H1 (cell line): ENCODE measurements at regions not wholly inside any gene's neighbourhood (a gene's known extent, or its start where the extent isn't known, plus 50 kb on each side); places are given as distances from the start of the nearest gene placed in this dataset.

ENCODE experiments used
- CTCF ChIA-PET: fragments of 300-600 bp; sonication (Branson Sonifier 250); formaldehyde crosslinking; loops from one replicate; lab custom pipeline; 2021; ENCODE audit not compliant: partially characterized antibody; lab: Charles Lee
- POLR2A ChIA-PET: fragments of 300-600 bp; sonication (Branson Sonifier 250); formaldehyde crosslinking; loops from one replicate; lab custom pipeline; 2021; ENCODE audit warnings: inconsistent platforms; ENCODE audit not compliant: partially characterized antibody; lab: Charles Lee
- DNase-seq, 2 experiments: peaks; one replicate each; pipeline versions ENCODE4 v3.0.0 to v3.0.0-alpha.2; 2010 to 2022; ENCODE audit warnings: low spot score in 2 of 2, low read depth in 1 of 2, mixed read lengths in 1 of 2
- FAIRE-seq: peaks from 2 replicates; lab custom pipeline; 2011; peaks lifted over from hg19 to GRCh38; lab: Jason Lieb, UNC
- H2AFZ ChIP-seq: 2 replicates; pipeline ENCODE4 v1.8.1; 2012; ENCODE audit warnings: low read length, inconsistent platforms
- H2AK5ac ChIP-seq: 2 replicates; pipeline ENCODE4 v1.6.1; 2013; ENCODE audit warnings: low read depth, low read length
- H2BK120ac ChIP-seq: replicated peaks from 2 replicates; pipeline ENCODE3; 2013; ENCODE audit warnings: low read depth, low read length, inconsistent platforms
- H2BK12ac ChIP-seq: 2 replicates; pipeline ENCODE4 v1.6.1; 2013; ENCODE audit warnings: low read depth, low read length
- H2BK15ac ChIP-seq: 2 replicates; pipeline ENCODE4 v1.6.1; 2013; ENCODE audit warnings: low read length
- H2BK20ac ChIP-seq: 2 replicates; pipeline ENCODE4 v1.6.1; 2013; ENCODE audit warnings: low read length
- H2BK5ac ChIP-seq: 2 replicates; pipeline ENCODE4 v1.6.1; 2013; ENCODE audit warnings: low read depth, low read length
- H3K14ac ChIP-seq: 2 replicates; pipeline ENCODE4 v1.6.1; 2013; ENCODE audit warnings: inconsistent platforms; ENCODE audit not compliant: insufficient read length
- H3K18ac ChIP-seq: 2 replicates; pipeline ENCODE4 v1.6.1; 2013; ENCODE audit warnings: low read length; ENCODE audit errors: extremely low read depth
- H3K23ac ChIP-seq: 2 replicates; pipeline ENCODE4 v1.6.1; 2013; ENCODE audit warnings: inconsistent platforms; ENCODE audit not compliant: insufficient read length
- H3K23me2 ChIP-seq: 2 replicates; pipeline ENCODE4 v1.6.1; 2013; ENCODE audit warnings: low read depth, low read length
- H3K27ac ChIP-seq: 2 replicates; pipeline ENCODE4 v1.6.1; 2011; ENCODE audit warnings: low read depth, low read length, inconsistent platforms
- H3K27me3 ChIP-seq, 4 experiments: replicated peaks in 1 of 4; 1 replicate in 1 of 4; 2 replicates in 3 of 4; pipeline versions ENCODE4 v1.6.1 to v1.8.1; 2011 to 2013; ENCODE audit warnings: low read length in 3 of 4, mild to moderate bottlenecking in 3 of 4, inconsistent platforms in 2 of 4, mixed read lengths in 2 of 4, moderate library complexity in 1 of 4; ENCODE audit not compliant: control insufficient read depth in 3 of 4, insufficient read depth in 3 of 4; ENCODE audit errors: extremely low read depth in 1 of 4
- H3K36me3 ChIP-seq, 4 experiments: 2 replicates each; pipeline versions ENCODE4 v1.6.1 to v1.8.1; 2011 to 2013; ENCODE audit warnings: mild to moderate bottlenecking in 4 of 4, low read length in 3 of 4, moderate library complexity in 2 of 4, control low read depth in 1 of 4, inconsistent platforms in 1 of 4; ENCODE audit not compliant: insufficient read depth in 4 of 4, control insufficient read depth in 2 of 4
- H3K4ac ChIP-seq: replicated peaks from 2 replicates; pipeline ENCODE3; 2013; ENCODE audit warnings: low read length, low read depth, mixed read lengths, inconsistent platforms; ENCODE audit not compliant: insufficient read length
- H3K4me1 ChIP-seq, 4 experiments: replicated peaks in 1 of 4; 1 replicate in 1 of 4; 2 replicates in 3 of 4; pipeline versions ENCODE4 v1.6.1 to v1.8.1; 2011 to 2013; ENCODE audit warnings: low read length in 3 of 4, inconsistent platforms in 2 of 4, mixed read lengths in 1 of 4; ENCODE audit not compliant: insufficient read depth in 4 of 4, control insufficient read depth in 3 of 4
- H3K4me2 ChIP-seq, 2 experiments: 2 replicates each; pipeline versions ENCODE4 v1.6.1 to v1.8.1; 2011 to 2013; ENCODE audit warnings: low read depth in 2 of 2, low read length in 2 of 2, control low read depth in 1 of 2, inconsistent platforms in 1 of 2, mild to moderate bottlenecking in 1 of 2; ENCODE audit not compliant: insufficient read depth in 1 of 2
- H3K4me3 ChIP-seq, 4 experiments: fragments of 200-600, 300-600 bp in 1 of 4; sonication (generic), shearing (Covaris generic), sonication (Bioruptor Twin) in 1 of 4; 2 replicates each; pipeline versions ENCODE4 v1.5.1 to v1.8.1; 2011 to 2016; ENCODE audit warnings: low read length in 4 of 4, low read depth in 3 of 4, control low read depth in 2 of 4, inconsistent platforms in 2 of 4, mild to moderate bottlenecking in 2 of 4, mixed read lengths in 1 of 4, moderate library complexity in 1 of 4; ENCODE audit not compliant: insufficient read depth in 2 of 4; ENCODE audit errors: extremely low read depth in 1 of 4
- H3K56ac ChIP-seq: replicated peaks from 2 replicates; pipeline ENCODE3; 2013; ENCODE audit warnings: low read depth, mild to moderate bottlenecking, mixed read lengths, low read length, inconsistent platforms; ENCODE audit not compliant: insufficient read length
- H3K79me1 ChIP-seq: 2 replicates; pipeline ENCODE4 v1.6.1; 2013; ENCODE audit warnings: low read depth, low read length, control low read depth
- H3K79me2 ChIP-seq, 2 experiments: 2 replicates each; pipeline versions ENCODE4 v1.6.1 to v1.8.1; 2012 to 2013; ENCODE audit warnings: low read length in 2 of 2, mild to moderate bottlenecking in 2 of 2, inconsistent platforms in 1 of 2; ENCODE audit not compliant: insufficient read depth in 2 of 2, control insufficient read depth in 1 of 2
- H3K9ac ChIP-seq, 4 experiments: replicated peaks in 1 of 4; 1 replicate in 1 of 4; 2 replicates in 3 of 4; pipeline versions ENCODE4 v1.6.1 to v1.8.1; 2011 to 2013; ENCODE audit warnings: low read depth in 3 of 4, low read length in 3 of 4, control low read depth in 2 of 4, mild to moderate bottlenecking in 2 of 4, moderate library complexity in 2 of 4, inconsistent platforms in 1 of 4; ENCODE audit errors: extremely low read depth in 1 of 4
- H3K9me3 ChIP-seq, 2 experiments: 2 replicates each; pipeline versions ENCODE4 v1.6.1 to v1.8.1; 2012 to 2013; ENCODE audit warnings: mild to moderate bottlenecking in 2 of 2, moderate library complexity in 2 of 2, control low read depth in 1 of 2, inconsistent platforms in 1 of 2, low read depth in 1 of 2, low read length in 1 of 2, mixed read lengths in 1 of 2; ENCODE audit not compliant: insufficient read depth in 2 of 2
- H4K20me1 ChIP-seq, 2 experiments: replicated peaks in 1 of 2; 2 replicates each; pipeline versions ENCODE3 to v1.8.1; 2011 to 2013; ENCODE audit warnings: inconsistent platforms in 2 of 2, low read length in 2 of 2, mild to moderate bottlenecking in 1 of 2; ENCODE audit not compliant: insufficient read depth in 2 of 2, control insufficient read depth in 1 of 2
- H4K5ac ChIP-seq: 2 replicates; pipeline ENCODE4 v1.6.1; 2013; ENCODE audit warnings: low read length, low read depth, mixed read lengths, inconsistent platforms; ENCODE audit not compliant: insufficient read length
- H4K8ac ChIP-seq: 2 replicates; pipeline ENCODE4 v1.8.0; 2013; ENCODE audit warnings: mild to moderate bottlenecking, moderate library complexity, low read length, inconsistent platforms; ENCODE audit not compliant: insufficient read depth; ENCODE audit errors: extremely low read depth
- H4K91ac ChIP-seq: replicated peaks from 2 replicates; pipeline ENCODE3; 2013; ENCODE audit warnings: low read length, mixed read lengths, inconsistent platforms; ENCODE audit not compliant: insufficient read length
- BRCA1 ChIP-seq: IDR thresholded peaks from 2 replicates; pipeline ENCODE4 v1.6.1; 2012; ENCODE audit warnings: low read depth, low read length, improper control_type of control experiment
- CTCF ChIP-seq, 3 experiments: IDR thresholded peaks; 1 replicate in 2 of 3; 2 replicates in 1 of 3; pipeline versions ENCODE4 v1.5.1 to v1.6.1; 2011; ENCODE audit warnings: low read length in 3 of 3, mild to moderate bottlenecking in 3 of 3, inconsistent platforms in 2 of 3, low read depth in 1 of 3, moderate library complexity in 1 of 3; ENCODE audit not compliant: insufficient read depth in 1 of 3; ENCODE audit errors: control extremely low read depth in 1 of 3
- GTF2F1 ChIP-seq: IDR thresholded peaks from 2 replicates; pipeline ENCODE4 v1.6.1; 2012; ENCODE audit warnings: low read depth, low read length, improper control_type of control experiment, borderline replicate concordance
- NRF1 ChIP-seq: IDR thresholded peaks from 2 replicates; pipeline ENCODE4 v1.6.1; 2011; ENCODE audit warnings: mild to moderate bottlenecking, low read depth, low read length, improper control_type of control experiment
- POLR2A ChIP-seq, 2 experiments: IDR thresholded peaks; 1 replicate in 1 of 2; 2 replicates in 1 of 2; pipeline ENCODE4 v1.6.1; 2011; ENCODE audit warnings: low read depth in 2 of 2, low read length in 2 of 2, mild to moderate bottlenecking in 2 of 2; ENCODE audit errors: control extremely low read depth in 1 of 2
- POLR2AphosphoS5 ChIP-seq: IDR thresholded peaks from 2 replicates; pipeline ENCODE4 v1.6.1; 2011; ENCODE audit warnings: low read depth, low read length
- RBBP5 ChIP-seq: IDR thresholded peaks from 2 replicates; pipeline ENCODE4 v1.7.1; 2012; ENCODE audit warnings: low read depth, mild to moderate bottlenecking, inconsistent platforms, low read length, moderate library complexity, borderline replicate concordance
- SP1 ChIP-seq: IDR thresholded peaks from 2 replicates; pipeline ENCODE4 v1.6.1; 2011; ENCODE audit warnings: low read depth, low read length
- WGBS, 2 experiments: shearing (Covaris generic) in 1 of 2; methylation state at CpG; one replicate each; pipeline versions ENCODE4 v1.1.6 to v1.1.7; 2013 to 2015; ENCODE audit warnings: low lambda C conversion rate in 2 of 2, mixed read lengths in 2 of 2, inconsistent platforms in 1 of 2, low coverage in 1 of 2, missing lambda C conversion rate in 1 of 2; ENCODE audit not compliant: insufficient replicate concordance in 2 of 2, insufficient coverage in 1 of 2, insufficient read length in 1 of 2; ENCODE audit errors: extremely low coverage in 1 of 2, missing lambda C conversion rate in 1 of 2; 5-methylcytosine and 5-hydroxymethylcytosine counted together

DNA sequence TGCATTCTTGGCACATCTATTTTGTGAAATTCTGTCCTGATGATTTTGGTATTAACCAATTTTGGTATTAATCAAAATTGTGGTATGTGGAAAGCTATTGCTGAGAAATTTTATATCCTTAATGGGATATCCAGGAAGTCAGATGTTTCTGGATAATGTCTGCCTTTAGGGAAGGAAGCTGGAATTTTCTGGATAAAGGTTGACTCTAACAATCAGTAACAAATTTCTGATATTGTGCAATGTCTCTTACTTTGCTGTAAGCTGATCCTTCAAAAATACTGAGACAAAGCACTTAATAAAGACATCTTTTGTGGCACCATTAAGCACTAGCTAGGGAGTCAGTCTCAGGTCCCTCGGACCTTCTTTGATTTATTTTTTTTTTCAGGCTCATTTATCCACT lies 100.8 kb upstream of the UGP2 start:
- no peaks in the 10 kb centered on the region for H3K79me1 ChIP-seq
- no peaks in the 10 kb centered on the region for H3K36me3 ChIP-seq
- H3K9ac ChIP-seq = no peak overlapping the region
- no peak overlapping the region for H3K18ac ChIP-seq
- no peak overlapping the region for H4K8ac ChIP-seq
- no peak overlapping the region for H3K56ac ChIP-seq
- H2BK12ac ChIP-seq = no peak overlapping the region
- no peaks in the 10 kb centered on the region for H3K9me3 ChIP-seq
- no peak overlapping the region for H2AFZ ChIP-seq
- no peak overlapping the region for H2AK5ac ChIP-seq
- H2BK5ac ChIP-seq = no peak overlapping the region
- no peak overlapping the region for H4K91ac ChIP-seq
- no peak overlapping the region for H4K5ac ChIP-seq
- H2BK15ac ChIP-seq = no peak overlapping the region
- no peak overlapping the region for H3K23ac ChIP-seq
- no peaks in the 10 kb centered on the region; the same call in 1 of the 2 replicates for H3K23me2 ChIP-seq
- DNase-seq (no peak), FAIRE-seq (no peak)
- H2BK20ac ChIP-seq = no peak overlapping the region
- H4K20me1 ChIP-seq = no peaks in the 10 kb centered on the region
- no peak overlapping the region for H3K4me2 ChIP-seq
- CTCF ChIA-PET = interaction anchor here (0.6 kb wide), 1 partner anchor 31 kb away, joined by 3 read pairs; no protein-coding TSS in a partner anchor
- H3K4me3 ChIP-seq = no peak overlapping the region
- WGBS, 2 experiments = 84% methylated on average over 1 of the region's 1 CpG; no CpG with 5 or more reads in 1 of the 2 experiments
- no peak overlapping the region for H2BK120ac ChIP-seq
- no peak overlapping the region for H3K27ac ChIP-seq
- peaks cover 0 to 13% (median 2%) of the 10 kb centered on the region in 4 experiments; a peak in 3 of 7 replicates for H3K4me1 ChIP-seq
- H3K27me3 ChIP-seq = no peaks in the 10 kb centered on the region
- H3K4ac ChIP-seq = no peak overlapping the region
- H3K14ac ChIP-seq = no peak overlapping the region
- POLR2A ChIA-PET = interaction anchor here (1.6 kb wide), 1 partner anchor 101 kb away, joined by 3 read pairs; the partner anchor contains the start of gene UGP2
- H3K79me2 ChIP-seq = no peaks in the 10 kb centered on the region
- no peak for TF ChIP-seq NRF1
- TF ChIP-seq CTCF (IDR thresholded peaks at IDR 0.05; ENCODE audit: control extremely low read depth in 1 of 3, insufficient read depth in 1 of 3, low read depth in 1 of 3, low read length in 3 of 3) = no peak
- no peak for TF ChIP-seq POLR2A (IDR thresholded peaks at IDR 0.05; ENCODE audit: control extremely low read depth in 1 of 2, low read depth in 2 of 2, low read length in 2 of 2)
- no peak for TF ChIP-seq RBBP5
- no peak for TF ChIP-seq GTF2F1
- TF ChIP-seq BRCA1 = no peak
- no peak for TF ChIP-seq SP1
- TF ChIP-seq POLR2AphosphoS5 = no peak
